Type B pancreatic cell (in vitro differentiated cells): ENCODE measurements at regions not wholly inside any gene's neighbourhood (a gene's known extent, or its start where the extent isn't known, plus 50 kb on each side); places are given as distances from the start of the nearest gene placed in this dataset.
"Not testable (repeated sequence)": the region's sequence is repeated elsewhere in the genome, so short reads cannot be mapped to it uniquely, and the experiment has no call there.

Experiments
- DNase-seq: peaks from one replicate; pipeline ENCODE4 v3.0.0; 2021; ENCODE audit warnings: mixed read lengths; ENCODE audit not compliant: unreplicated experiment; ENCODE audit errors: extremely low spot score
- H3K27ac Mint-ChIP-seq: 2 replicates; pipeline ENCODE4 v1.8.0; 2021; ENCODE audit warnings: mild to moderate bottlenecking, mixed read lengths
- H3K27me3 Mint-ChIP-seq: 2 replicates; pipeline ENCODE4 v1.8.0; 2021; ENCODE audit warnings: mixed read lengths
- H3K36me3 Mint-ChIP-seq: 2 replicates; pipeline ENCODE4 v1.8.0; 2021; ENCODE audit warnings: mixed read lengths
- H3K4me1 Mint-ChIP-seq: one replicate; pipeline ENCODE4 v1.8.0; 2021; ENCODE audit warnings: mixed read lengths; ENCODE audit not compliant: unreplicated experiment
- H3K4me3 Mint-ChIP-seq: 2 replicates; pipeline ENCODE4 v1.8.0; 2021; ENCODE audit warnings: mild to moderate bottlenecking, mixed read lengths
- H3K9me3 Mint-ChIP-seq: 2 replicates; pipeline ENCODE4 v1.8.0; 2021; ENCODE audit warnings: mixed read lengths
- TF ChIP-seq, protein P1 (sequence below): fragments of 200-600 bp; sonication (generic); conservative IDR thresholded peaks from 2 replicates; pipeline ENCODE4 v1.5.0; 2021; ENCODE audit warnings: antibody characterized with exemption, mild to moderate bottlenecking

DNA sequence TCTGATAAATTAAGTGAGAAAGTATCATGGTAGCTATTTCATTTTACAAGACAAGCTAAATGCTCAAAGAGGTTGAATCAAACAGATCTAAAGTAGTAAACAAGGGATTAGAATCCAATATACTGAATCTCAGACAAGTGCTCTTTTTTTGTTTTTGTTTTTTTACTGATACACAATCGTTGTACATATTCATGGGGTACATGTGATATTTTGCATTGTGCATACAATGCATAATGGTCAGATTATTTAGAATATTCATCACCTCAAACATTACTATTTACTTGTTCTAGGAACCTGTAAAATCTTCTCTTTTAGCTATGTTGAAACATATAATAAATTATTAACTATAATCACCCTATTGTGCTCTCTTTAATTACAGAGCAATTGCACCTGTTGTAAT, 57.0 kb upstream of the HCRTR2 start:
- Mint-ChIP-seq H3K4me1 (no peaks in the 10 kb centered on the region), H3K36me3 (no peaks in the 10 kb centered on the region), H3K4me3 (no peak overlapping the region), H3K27me3 (no peaks in the 10 kb centered on the region), H3K9me3 (peaks cover 1% of the 10 kb centered on the region), H3K27ac (no peak overlapping the region)
- no peak for DNase-seq
- TF ChIP-seq, protein P1, sequence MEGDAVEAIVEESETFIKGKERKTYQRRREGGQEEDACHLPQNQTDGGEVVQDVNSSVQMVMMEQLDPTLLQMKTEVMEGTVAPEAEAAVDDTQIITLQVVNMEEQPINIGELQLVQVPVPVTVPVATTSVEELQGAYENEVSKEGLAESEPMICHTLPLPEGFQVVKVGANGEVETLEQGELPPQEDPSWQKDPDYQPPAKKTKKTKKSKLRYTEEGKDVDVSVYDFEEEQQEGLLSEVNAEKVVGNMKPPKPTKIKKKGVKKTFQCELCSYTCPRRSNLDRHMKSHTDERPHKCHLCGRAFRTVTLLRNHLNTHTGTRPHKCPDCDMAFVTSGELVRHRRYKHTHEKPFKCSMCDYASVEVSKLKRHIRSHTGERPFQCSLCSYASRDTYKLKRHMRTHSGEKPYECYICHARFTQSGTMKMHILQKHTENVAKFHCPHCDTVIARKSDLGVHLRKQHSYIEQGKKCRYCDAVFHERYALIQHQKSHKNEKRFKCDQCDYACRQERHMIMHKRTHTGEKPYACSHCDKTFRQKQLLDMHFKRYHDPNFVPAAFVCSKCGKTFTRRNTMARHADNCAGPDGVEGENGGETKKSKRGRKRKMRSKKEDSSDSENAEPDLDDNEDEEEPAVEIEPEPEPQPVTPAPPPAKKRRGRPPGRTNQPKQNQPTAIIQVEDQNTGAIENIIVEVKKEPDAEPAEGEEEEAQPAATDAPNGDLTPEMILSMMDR: no peak

DNA sequence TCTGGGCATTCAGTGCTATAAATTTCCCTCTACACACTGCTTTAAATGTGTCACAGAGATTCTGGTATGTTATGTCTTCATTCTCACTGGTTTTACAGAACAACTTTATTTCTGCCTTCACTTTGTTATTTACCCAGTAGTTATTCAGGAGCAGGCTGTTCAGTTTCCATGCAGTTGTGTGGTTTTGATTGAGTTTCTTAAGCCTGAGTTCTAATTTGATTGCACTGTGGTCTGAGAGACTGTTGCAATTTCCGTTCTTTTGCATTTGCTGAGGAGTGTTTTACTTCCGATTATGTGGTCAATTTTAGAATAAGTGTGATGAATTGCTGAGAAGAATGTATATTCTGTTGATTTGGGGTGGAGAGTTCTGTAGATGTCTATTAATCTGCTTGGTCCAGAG, 50.1 kb upstream of the HCRTR2 start:
- not testable (repeated sequence) for H3K27me3 Mint-ChIP-seq, H3K4me1 Mint-ChIP-seq, H3K36me3 Mint-ChIP-seq, DNase-seq, H3K27ac Mint-ChIP-seq, H3K4me3 Mint-ChIP-seq
- peaks cover 11% of the 10 kb centered on the region for H3K9me3 Mint-ChIP-seq
